ENCODE measurements at regions not wholly inside any gene's neighbourhood (a gene's known extent, or its start where the extent isn't known, plus 50 kb on each side); places are given as distances from the start of the nearest gene placed in this dataset.

- Histone ChIP-seq H3K27me3 (ENCODE audit: insufficient read depth, low read length) (no peaks in the 10 kb centered on the region), H2BK5ac (ENCODE audit: low read depth, low read length, poor library complexity) (no peak overlapping the region), H3K14ac (ENCODE audit: low read length) (no peak overlapping the region), H2BK120ac (ENCODE audit: insufficient read depth, low read length, poor library complexity) (no peak overlapping the region), H2AFZ (ENCODE audit: insufficient read depth, low read length, poor library complexity) (no peak overlapping the region), H2AK5ac (ENCODE audit: low read length) (no peak overlapping the region), H3K36me3 (ENCODE audit: control insufficient read depth in 1 of 2, insufficient read depth in 2 of 2, low read length in 2 of 2) (no peaks in the 10 kb centered on the region), H3K4ac (ENCODE audit: low read depth, low read length) (no peak overlapping the region), H4K8ac (ENCODE audit: low read depth, low read length) (no peak overlapping the region), H2BK12ac (ENCODE audit: low read length) (no peak overlapping the region), H4K12ac (ENCODE audit: low read depth, low read length) (no peak overlapping the region), H3K9ac (ENCODE audit: low read length) (no peak overlapping the region), H3K4me2 (ENCODE audit: low read length) (no peak overlapping the region), H3K18ac (ENCODE audit: low read length) (no peak overlapping the region), H3K4me3 (ENCODE audit: low read depth, low read length) (no peak overlapping the region), H4K91ac (ENCODE audit: low read depth, low read length) (no peak overlapping the region), H3K9me3 (ENCODE audit: insufficient read depth, low read depth, low read length) (no peaks in the 10 kb centered on the region), H3K79me1 (ENCODE audit: low read length) (peaks cover 16% of the 10 kb centered on the region), H3K27ac (ENCODE audit: low read depth, low read length) (no peak overlapping the region), H3K79me2 (ENCODE audit: control insufficient read depth, insufficient read depth, low read length, poor library complexity) (peaks cover 3% of the 10 kb centered on the region), H3K4me1 (ENCODE audit: control insufficient read depth in 1 of 2, insufficient read depth in 2 of 2, low read length in 2 of 2) (peaks cover 3 to 14% of the 10 kb centered on the region in 2 experiments), H3K23ac (ENCODE audit: low read length) (no peak overlapping the region)
- WGBS (ENCODE audit: extremely low coverage, insufficient coverage, insufficient read length), result no CpG with 5 or more reads among the region's 2 CpGs
- peak in 1 of 2 donors; percentile 29 for DNase-seq
Measured at GRCh38 chr6:7050004-7050403, 57.8 kb upstream of the RREB1 start.

GRCh38 chr6:7050872-7051779, 56.6 kb upstream of the RREB1 start:
- no CpG with 5 or more reads among the region's 68 CpGs for WGBS (ENCODE audit: extremely low coverage, insufficient coverage, insufficient read length)

GRCh38 chr6:7051780-7052442, 55.9 kb upstream of the RREB1 start:
- H3K14ac ChIP-seq (ENCODE audit: low read length), result peak overlapping the region; percentile 38
- H4K8ac ChIP-seq (ENCODE audit: low read depth, low read length), result peak overlapping the region; percentile 91
- H3K9ac ChIP-seq (ENCODE audit: low read length), result peak overlapping the region; percentile 67
- peaks cover 3% of the 10 kb centered on the region for H3K79me2 ChIP-seq (ENCODE audit: control insufficient read depth, insufficient read depth, low read length, poor library complexity)
- H2BK120ac ChIP-seq (ENCODE audit: insufficient read depth, low read length, poor library complexity), result peak overlapping the region; percentile 67
- H4K91ac ChIP-seq (ENCODE audit: low read depth, low read length), result peak overlapping the region; percentile 88
- H3K79me1 ChIP-seq (ENCODE audit: low read length), result peaks cover 16% of the 10 kb centered on the region
- H2AK5ac ChIP-seq (ENCODE audit: low read length), result no peak overlapping the region
- no peaks in the 10 kb centered on the region for H3K27me3 ChIP-seq (ENCODE audit: insufficient read depth, low read length)
- peak overlapping the region; percentile 71 for H2AFZ ChIP-seq (ENCODE audit: insufficient read depth, low read length, poor library complexity)
- DNase-seq, result peak; percentile 2 to 34
- peak overlapping the region; percentile 62 for H3K4ac ChIP-seq (ENCODE audit: low read depth, low read length)
- H3K4me2 ChIP-seq (ENCODE audit: low read length), result peak overlapping the region; percentile 100
- H3K9me3 ChIP-seq (ENCODE audit: insufficient read depth, low read depth, low read length), result no peaks in the 10 kb centered on the region
- peaks cover 3 to 14% of the 10 kb centered on the region in 2 experiments for H3K4me1 ChIP-seq (ENCODE audit: control insufficient read depth in 1 of 2, insufficient read depth in 2 of 2, low read length in 2 of 2)
- peak overlapping the region; percentile 77 for H3K4me3 ChIP-seq (ENCODE audit: low read depth, low read length)
- no CpG with 5 or more reads among the region's 59 CpGs for whole genome bisulfite sequencing (ENCODE audit: extremely low coverage, insufficient coverage, insufficient read length)
- H2BK12ac ChIP-seq (ENCODE audit: low read length), result peak overlapping the region; percentile 38
- H3K23ac ChIP-seq (ENCODE audit: low read length), result no peak overlapping the region
- peak overlapping the region; percentile 61 for H2BK5ac ChIP-seq (ENCODE audit: low read depth, low read length, poor library complexity)
- H3K27ac ChIP-seq (ENCODE audit: low read depth, low read length), result peak overlapping the region; percentile 45
- no peaks in the 10 kb centered on the region for H3K36me3 ChIP-seq (ENCODE audit: control insufficient read depth in 1 of 2, insufficient read depth in 2 of 2, low read length in 2 of 2)
- peak overlapping the region; percentile 60 for H4K12ac ChIP-seq (ENCODE audit: low read depth, low read length)
- peak overlapping the region; percentile 84 for H3K18ac ChIP-seq (ENCODE audit: low read length)

More at GRCh38 chr6:7050872-7051779, 56.6 kb upstream of the RREB1 start:
- Histone ChIP-seq H3K9ac (ENCODE audit: low read length) (peak overlapping the region; percentile 67), H2BK120ac (ENCODE audit: insufficient read depth, low read length, poor library complexity) (peak overlapping the region; percentile 67), H3K27me3 (ENCODE audit: insufficient read depth, low read length) (no peaks in the 10 kb centered on the region), H4K8ac (ENCODE audit: low read depth, low read length) (peak overlapping the region; percentile 91), H3K36me3 (ENCODE audit: control insufficient read depth in 1 of 2, insufficient read depth in 2 of 2, low read length in 2 of 2) (no peaks in the 10 kb centered on the region), H2AK5ac (ENCODE audit: low read length) (no peak overlapping the region), H3K4me3 (ENCODE audit: low read depth, low read length) (peak overlapping the region; percentile 77), H3K23ac (ENCODE audit: low read length) (no peak overlapping the region), H4K12ac (ENCODE audit: low read depth, low read length) (peak overlapping the region; percentile 60), H3K79me1 (ENCODE audit: low read length) (peaks cover 16% of the 10 kb centered on the region), H3K4me1 (ENCODE audit: control insufficient read depth in 1 of 2, insufficient read depth in 2 of 2, low read length in 2 of 2) (peaks cover 3 to 14% of the 10 kb centered on the region in 2 experiments), H3K4ac (ENCODE audit: low read depth, low read length) (peak overlapping the region; percentile 62), H3K27ac (ENCODE audit: low read depth, low read length) (peak overlapping the region; percentile 45), H3K4me2 (ENCODE audit: low read length) (peak overlapping the region; percentile 100), H2AFZ (ENCODE audit: insufficient read depth, low read length, poor library complexity) (peak overlapping the region; percentile 71), H2BK12ac (ENCODE audit: low read length) (peak overlapping the region; percentile 38), H3K79me2 (ENCODE audit: control insufficient read depth, insufficient read depth, low read length, poor library complexity) (peaks cover 3% of the 10 kb centered on the region), H3K14ac (ENCODE audit: low read length) (peak overlapping the region; percentile 38), H2BK5ac (ENCODE audit: low read depth, low read length, poor library complexity) (peak overlapping the region; percentile 59), H3K18ac (ENCODE audit: low read length) (peak overlapping the region; percentile 84), H3K9me3 (ENCODE audit: insufficient read depth, low read depth, low read length) (no peaks in the 10 kb centered on the region), H4K91ac (ENCODE audit: low read depth, low read length) (peak overlapping the region; percentile 88)
- peak; percentile 61 to 69 for DNase-seq

- peak overlapping the region; percentile 2 for H2BK120ac ChIP-seq (ENCODE audit: insufficient read depth, low read length, poor library complexity)
- peak overlapping the region; percentile 2 for H4K91ac ChIP-seq (ENCODE audit: low read depth, low read length)
- no peak overlapping the region for H2AK5ac ChIP-seq (ENCODE audit: low read length)
- no peak overlapping the region for H4K12ac ChIP-seq (ENCODE audit: low read depth, low read length)
- H3K23ac ChIP-seq (ENCODE audit: low read length), result no peak overlapping the region
- H3K4me3 ChIP-seq (ENCODE audit: low read depth, low read length), result peak overlapping the region; percentile 77
- H3K9ac ChIP-seq (ENCODE audit: low read length), result peak overlapping the region; percentile 26
- H4K8ac ChIP-seq (ENCODE audit: low read depth, low read length), result peak overlapping the region; percentile 68
- H2BK5ac ChIP-seq (ENCODE audit: low read depth, low read length, poor library complexity), result no peak overlapping the region
- DNase-seq, result no peak
- H3K4me1 ChIP-seq (ENCODE audit: control insufficient read depth in 1 of 2, insufficient read depth in 2 of 2, low read length in 2 of 2), result peaks cover 3 to 14% of the 10 kb centered on the region in 2 experiments
- H3K27me3 ChIP-seq (ENCODE audit: insufficient read depth, low read length), result no peaks in the 10 kb centered on the region
- no peaks in the 10 kb centered on the region for H3K9me3 ChIP-seq (ENCODE audit: insufficient read depth, low read depth, low read length)
- H3K79me2 ChIP-seq (ENCODE audit: control insufficient read depth, insufficient read depth, low read length, poor library complexity), result peaks cover 3% of the 10 kb centered on the region
- H3K4me2 ChIP-seq (ENCODE audit: low read length), result peak overlapping the region; percentile 100
- no peak overlapping the region for H3K27ac ChIP-seq (ENCODE audit: low read depth, low read length)
- H2BK12ac ChIP-seq (ENCODE audit: low read length), result peak overlapping the region; percentile 5
- H3K79me1 ChIP-seq (ENCODE audit: low read length), result peaks cover 16% of the 10 kb centered on the region
- H2AFZ ChIP-seq (ENCODE audit: insufficient read depth, low read length, poor library complexity), result peak overlapping the region; percentile 1
- H3K36me3 ChIP-seq (ENCODE audit: control insufficient read depth in 1 of 2, insufficient read depth in 2 of 2, low read length in 2 of 2), result no peaks in the 10 kb centered on the region
- H3K14ac ChIP-seq (ENCODE audit: low read length), result no peak overlapping the region
- no peak overlapping the region for H3K4ac ChIP-seq (ENCODE audit: low read depth, low read length)
- WGBS (ENCODE audit: extremely low coverage, insufficient coverage, insufficient read length), result no CpG with 5 or more reads among the region's 31 CpGs
- no peak overlapping the region for H3K18ac ChIP-seq (ENCODE audit: low read length)
Measured at GRCh38 chr6:7052443-7053011, 55.2 kb upstream of the RREB1 start.
